ENCODE measurements at regions not wholly inside any gene's neighbourhood (a gene's known extent, or its start where the extent isn't known, plus 50 kb on each side); places are given as distances from the start of the nearest gene placed in this dataset.

DNA sequence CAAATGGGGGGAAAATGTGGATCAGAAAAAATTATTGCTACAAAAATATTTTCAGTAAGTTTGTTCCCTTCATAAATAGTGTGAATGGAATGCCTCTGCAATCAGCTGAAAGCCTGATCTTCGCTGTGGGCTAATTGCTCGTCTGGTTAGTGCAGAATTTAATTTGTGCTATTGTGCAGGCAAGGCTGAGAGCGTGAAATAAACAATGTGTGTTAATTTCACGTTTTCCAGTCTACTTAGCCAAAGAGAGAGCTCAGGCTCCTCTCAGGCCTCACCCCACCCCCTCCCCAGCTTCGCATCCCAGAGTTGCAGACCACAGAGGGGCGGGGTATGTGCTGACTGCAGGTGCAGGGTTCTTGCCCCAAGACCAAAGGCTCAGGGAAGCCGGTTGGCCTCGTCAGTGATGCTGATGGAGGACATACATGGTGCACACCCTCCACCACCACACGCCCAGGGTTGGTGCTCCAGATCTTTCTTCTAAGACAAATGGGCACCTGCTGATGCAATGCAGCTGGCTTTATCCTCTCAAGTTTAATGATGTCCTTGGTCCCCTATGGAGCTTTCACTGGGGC, 302.6 kb upstream of the SLC14A2 start:
- DNase-seq (ENCODE audit: low read depth in 2 of 2), result no peak

GRCh38 chr18:45316127-45316526, 299.1 kb upstream of the SLC14A2 start:
- DNase-seq (ENCODE audit: low read depth in 2 of 2), result no peak

GRCh38 chr18:45317948-45318640, 297.2 kb upstream of the SLC14A2 start:
- DNase-seq (ENCODE audit: low read depth in 2 of 2), result no peak

- DNase-seq (ENCODE audit: low read depth in 2 of 2), result no peak
Measured at GRCh38 chr18:45320724-45321123, 294.6 kb upstream of the SLC14A2 start.

DNA sequence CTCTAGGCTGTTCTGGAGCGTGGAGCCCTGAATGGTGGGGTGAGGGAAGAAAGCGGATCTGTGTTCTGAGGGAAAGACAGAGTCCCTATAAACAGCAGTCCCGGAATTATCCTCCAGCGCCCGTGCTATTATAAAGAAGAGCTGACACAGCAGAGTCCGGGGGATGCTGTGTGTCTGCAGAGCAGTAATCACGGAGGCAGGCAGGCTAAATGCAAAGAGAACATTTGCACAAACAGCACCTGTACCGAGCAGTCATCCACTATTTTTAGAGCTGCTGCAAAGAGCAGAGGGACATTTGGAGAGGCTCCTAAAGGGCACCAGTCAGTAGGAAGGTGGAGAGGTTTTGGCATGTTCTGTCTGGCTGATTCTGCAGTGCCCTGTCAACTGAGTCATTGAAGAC, 293.8 kb upstream of the SLC14A2 start:
- DNase-seq (ENCODE audit: low read depth in 2 of 2), result no peak

GRCh38 chr18:45322343-45322742, 292.9 kb upstream of the SLC14A2 start:
- no peak for DNase-seq (ENCODE audit: low read depth in 2 of 2)

GRCh38 chr18:45324101-45324494, 291.2 kb upstream of the SLC14A2 start:
- no peak for DNase-seq (ENCODE audit: low read depth in 2 of 2)

DNA sequence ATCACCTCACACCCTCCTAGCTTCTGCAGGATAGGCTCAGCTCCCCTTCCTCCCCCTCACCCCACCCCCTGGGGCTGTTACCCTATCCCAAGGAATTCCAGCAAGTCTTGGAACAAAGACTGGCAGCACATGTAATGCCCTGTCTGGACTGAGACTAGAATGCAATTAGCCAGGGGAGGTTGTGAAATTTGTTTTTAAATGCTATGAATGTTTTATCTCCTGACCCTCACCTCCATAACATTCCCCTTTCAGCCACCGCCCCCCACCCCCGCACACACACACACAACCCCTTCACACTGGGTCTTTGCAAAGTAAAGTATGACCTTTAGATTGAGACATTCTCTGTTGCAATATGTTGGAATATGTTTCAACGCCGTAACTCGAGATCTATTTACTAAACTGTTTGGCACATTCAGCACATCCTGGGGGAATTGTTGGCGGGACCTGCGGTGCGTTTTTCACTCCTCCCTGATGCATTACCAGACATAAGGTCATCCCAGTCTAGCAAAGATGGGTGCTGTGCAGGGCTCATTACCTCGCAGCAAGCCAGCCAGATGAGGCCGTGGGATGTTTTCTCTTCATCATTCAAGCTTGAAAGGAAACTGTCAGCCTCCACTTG, 290.7 kb upstream of the SLC14A2 start:
- DNase-seq (ENCODE audit: low read depth in 2 of 2), result no peak

DNA sequence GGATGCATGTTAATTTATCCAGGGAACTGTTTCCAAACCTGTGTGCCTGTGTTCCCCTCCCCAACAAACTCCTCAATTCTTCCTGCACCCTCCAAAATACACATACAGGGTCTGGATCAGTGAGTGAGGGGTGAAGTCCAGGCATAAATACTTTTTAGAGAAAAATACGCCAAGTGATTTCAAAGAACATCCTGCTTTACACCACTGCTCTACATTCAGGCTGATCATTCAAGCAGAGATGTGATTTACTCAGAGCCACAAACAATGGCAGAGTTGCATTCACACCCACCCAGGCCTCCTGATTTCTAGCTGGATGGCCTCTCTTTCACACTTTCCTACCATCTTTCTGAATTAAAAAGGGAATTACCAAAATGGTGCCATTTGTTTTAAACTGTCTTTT, 289.5 kb upstream of the SLC14A2 start:
- no peak for DNase-seq (ENCODE audit: low read depth in 2 of 2)

GRCh38 chr18:45326505-45326904, 288.8 kb upstream of the SLC14A2 start:
- DNase-seq (ENCODE audit: low read depth in 2 of 2), result no peak

DNA sequence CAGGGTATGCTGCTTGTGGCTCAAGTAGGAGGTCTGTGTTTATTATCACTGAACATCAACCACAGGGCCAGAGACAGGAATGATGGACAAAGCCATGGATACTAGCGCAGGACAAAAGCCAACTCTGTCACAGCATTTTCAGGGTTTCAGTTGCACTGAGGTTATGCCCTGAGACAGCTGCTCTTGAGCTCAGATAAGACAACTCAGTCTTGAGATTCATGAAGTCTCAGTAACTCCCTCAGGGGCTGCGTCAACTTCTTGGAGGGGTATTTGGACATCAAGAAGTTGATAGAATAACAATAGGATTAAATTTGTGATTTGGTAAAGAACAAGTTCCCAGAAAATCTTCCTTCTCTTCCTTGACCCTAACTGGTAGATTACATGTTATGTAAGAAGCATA, 287.0 kb upstream of the SLC14A2 start:
- no peak for DNase-seq (ENCODE audit: low read depth in 2 of 2)

GRCh38 chr18:45328811-45329210, 286.5 kb upstream of the SLC14A2 start:
- DNase-seq (ENCODE audit: low read depth in 2 of 2), result no peak

- DNase-seq (ENCODE audit: low read depth in 2 of 2), result no peak
Measured at GRCh38 chr18:45329316-45329715, 286.0 kb upstream of the SLC14A2 start.

GRCh38 chr18:45330170-45330594, 285.1 kb upstream of the SLC14A2 start:
- no peak for DNase-seq (ENCODE audit: low read depth in 2 of 2)

DNA sequence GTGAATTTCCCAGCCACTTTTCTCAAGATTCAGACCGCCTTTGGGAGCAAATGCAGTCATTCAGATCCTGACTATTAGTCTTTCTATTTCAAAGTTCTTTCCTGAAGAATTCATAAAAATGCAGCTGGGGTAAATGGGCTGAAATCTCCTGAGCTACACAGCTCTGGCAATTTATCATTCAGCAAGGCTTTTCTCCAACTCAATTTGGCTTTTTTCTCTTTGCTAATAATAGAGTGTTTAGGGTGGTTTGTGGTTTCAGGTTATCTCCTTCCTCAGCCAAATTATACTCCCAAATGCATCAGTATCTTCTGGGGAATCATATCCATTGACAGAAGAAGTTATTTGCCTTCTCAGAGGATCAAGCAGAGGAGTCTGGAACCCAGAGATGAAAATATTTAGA, 282.4 kb upstream of the SLC14A2 start:
- no peak for DNase-seq (ENCODE audit: low read depth in 2 of 2)

- DNase-seq (ENCODE audit: low read depth in 2 of 2), result no peak
Measured at GRCh38 chr18:45334191-45334590, 281.1 kb upstream of the SLC14A2 start.

DNA sequence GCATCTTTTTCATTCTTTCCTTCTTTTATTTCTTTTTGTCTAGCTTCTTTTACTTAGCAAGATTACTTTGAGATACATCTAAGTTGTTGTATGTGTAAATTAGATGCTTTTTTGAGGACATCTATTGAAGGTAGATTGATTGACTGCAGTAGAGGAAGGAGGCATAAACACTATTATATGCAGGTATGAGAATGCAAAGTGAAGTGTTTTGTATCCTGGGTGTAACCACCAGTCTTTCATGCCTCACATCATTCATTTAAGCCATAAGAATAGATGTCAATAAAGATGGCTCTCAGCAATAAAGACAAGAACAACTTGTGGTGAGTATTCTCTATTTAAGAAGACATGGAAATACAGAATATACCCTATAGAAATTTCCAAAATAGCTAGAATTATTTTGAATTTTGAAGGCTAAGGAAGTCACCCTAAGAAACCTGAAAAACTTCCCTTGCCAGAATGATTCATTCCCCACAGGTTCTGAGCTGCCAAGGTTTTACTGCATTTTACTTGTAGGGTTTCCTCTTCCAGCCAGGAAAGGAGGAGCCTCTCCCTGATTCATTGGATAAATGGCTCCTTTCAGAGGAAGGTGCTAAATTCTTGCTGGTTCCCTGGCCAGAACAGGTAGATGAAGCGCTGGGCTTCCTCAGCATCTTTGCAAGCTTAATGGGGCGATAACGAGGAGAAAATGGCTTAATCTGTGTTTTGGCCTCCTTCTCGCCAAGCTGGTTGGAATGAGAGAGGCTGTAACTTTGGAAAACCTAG, 279.8 kb upstream of the SLC14A2 start:
- no peak for DNase-seq (ENCODE audit: low read depth in 2 of 2)

- DNase-seq (ENCODE audit: low read depth in 2 of 2), result no peak
Measured at GRCh38 chr18:45336448-45336847, 278.8 kb upstream of the SLC14A2 start.

- no peak for DNase-seq (ENCODE audit: low read depth in 2 of 2)
Measured at GRCh38 chr18:45337477-45337876, 277.8 kb upstream of the SLC14A2 start.

GRCh38 chr18:45339810-45340550, 275.3 kb upstream of the SLC14A2 start:
- DNase-seq (ENCODE audit: low read depth in 2 of 2), result no peak

DNA sequence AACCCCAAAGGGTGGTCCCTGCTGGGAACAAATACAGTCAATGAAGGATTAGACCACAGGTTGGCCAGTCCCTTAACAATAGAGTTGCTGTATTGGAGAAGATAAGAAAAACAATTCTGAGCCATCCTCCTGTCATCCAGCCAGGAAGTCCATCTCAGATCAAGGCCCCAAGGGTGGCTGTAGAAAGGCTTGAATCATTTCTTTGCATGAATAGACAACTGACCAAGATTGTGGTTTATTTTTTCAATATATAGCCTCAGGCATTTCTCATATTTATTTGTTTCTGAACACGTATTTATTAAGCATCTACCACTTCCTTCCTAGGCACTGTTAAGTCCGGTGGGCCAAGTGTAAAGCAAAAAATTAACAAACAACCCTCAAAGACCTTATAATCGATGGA, 274.4 kb upstream of the SLC14A2 start:
- no peak for DNase-seq (ENCODE audit: low read depth in 2 of 2)

GRCh38 chr18:45341454-45341853, 273.8 kb upstream of the SLC14A2 start:
- DNase-seq (ENCODE audit: low read depth in 2 of 2), result no peak

Measured in stimulated activated CD4-positive, alpha-beta T cell treated with anti-CD3 and anti-CD28 coated beads, Interleukin-1b, Interleukin-23, amount 100 ng/mL, for 1 hour (primary cell).